GM23338 (cell line): ENCODE measurements at regions not wholly inside any gene's neighbourhood (a gene's known extent, or its start where the extent isn't known, plus 50 kb on each side); places are given as distances from the start of the nearest gene placed in this dataset.
"Not testable (repeated sequence)": the region's sequence is repeated elsewhere in the genome, so short reads cannot be mapped to it uniquely, and the experiment has no call there.

Experiments used
- ATAC-seq: fragments of 200-7000 bp; cut with Tn5 transposase; 3 replicates; pipeline ENCODE4 v1.9.1; 2020
- DNase-seq: peaks from one replicate; pipeline ENCODE4 v3.0.0-alpha.2; 2015; ENCODE audit warnings: low spot score
- H2AFZ ChIP-seq: fragments of 200-600 bp; sonication (generic); 2 replicates; pipeline ENCODE4 v1.8.0; 2016; ENCODE audit warnings: antibody characterized with exemption, mild to moderate bottlenecking, moderate library complexity
- H3F3A ChIP-seq: fragments of 200-600 bp; sonication (generic); replicated peaks from 2 replicates; pipeline ENCODE4 v1.8.0; 2017; ENCODE audit warnings: antibody characterized with exemption, mixed run types, low read depth
- H3K27ac ChIP-seq: fragments of 200-600 bp; sonication (generic); 2 replicates; pipeline ENCODE4 v1.6.1; 2016; ENCODE audit warnings: low read depth
- H3K27me3 ChIP-seq: fragments of 200-600 bp; sonication (generic); 2 replicates; pipeline ENCODE4 v1.8.0; 2016; ENCODE audit warnings: mild to moderate bottlenecking, mixed run types, moderate library complexity; ENCODE audit not compliant: insufficient read depth
- H3K36me3 ChIP-seq: fragments of 200-600 bp; sonication (generic); 2 replicates; pipeline ENCODE4 v1.8.0; 2016; ENCODE audit warnings: mild to moderate bottlenecking; ENCODE audit not compliant: insufficient read depth
- H3K4me1 ChIP-seq: fragments of 200-600 bp; sonication (generic); 2 replicates; pipeline ENCODE4 v1.8.0; 2016; ENCODE audit warnings: mild to moderate bottlenecking, moderate library complexity; ENCODE audit not compliant: insufficient read depth
- H3K4me2 ChIP-seq: fragments of 200-600 bp; sonication (generic); 2 replicates; pipeline ENCODE4 v1.7.1; 2017; ENCODE audit warnings: mixed run types
- H3K4me3 ChIP-seq: fragments of 200-600 bp; sonication (generic); 2 replicates; pipeline ENCODE4 v1.6.1; 2016; ENCODE audit warnings: mixed run types
- H3K79me2 ChIP-seq: fragments of 200-600 bp; sonication (generic); replicated peaks from 2 replicates; pipeline ENCODE4 v1.8.0; 2017; ENCODE audit warnings: mild to moderate bottlenecking; ENCODE audit not compliant: insufficient read depth
- H3K9me2 ChIP-seq: fragments of 200-600 bp; sonication (generic); 2 replicates; pipeline ENCODE4 v1.8.0; 2017; ENCODE audit not compliant: insufficient read depth
- H4K20me1 ChIP-seq: fragments of 200-600 bp; sonication (generic); replicated peaks from 2 replicates; pipeline ENCODE4 v1.8.0; 2017; ENCODE audit warnings: mild to moderate bottlenecking; ENCODE audit not compliant: insufficient read depth
- H3K27ac Mint-ChIP-seq: 2 replicates; pipeline ENCODE4 v1.8.0; 2020; ENCODE audit warnings: inconsistent platforms, mild to moderate bottlenecking, moderate library complexity, mixed read lengths
- H3K27me3 Mint-ChIP-seq: 3 replicates; pipeline ENCODE4 v1.8.0; 2022; ENCODE audit warnings: low read depth, mild to moderate bottlenecking, moderate library complexity, mixed read lengths, inconsistent platforms; ENCODE audit not compliant: insufficient read depth, poor library complexity
- H3K36me3 Mint-ChIP-seq: 3 replicates; pipeline ENCODE4 v1.8.0; 2021; ENCODE audit warnings: low read depth, mild to moderate bottlenecking, inconsistent platforms, moderate library complexity, mixed read lengths
- H3K4me1 Mint-ChIP-seq: 3 replicates; pipeline ENCODE4 v1.8.0; 2020; ENCODE audit warnings: mild to moderate bottlenecking, inconsistent platforms, mixed read lengths
- H3K4me3 Mint-ChIP-seq: 3 replicates; pipeline ENCODE4 v1.8.0; 2021; ENCODE audit warnings: moderate library complexity, mild to moderate bottlenecking, inconsistent platforms, mixed read lengths
- H3K9me3 Mint-ChIP-seq: 3 replicates; pipeline ENCODE4 v1.8.0; 2020; ENCODE audit warnings: moderate library complexity, mild to moderate bottlenecking, inconsistent platforms, mixed read lengths
- CTCF ChIP-seq, 2 experiments: fragments of 200-600 bp in 1 of 2; sonication (generic) in 1 of 2; conservative IDR thresholded peaks; 2 replicates each; pipeline versions ENCODE4 v1.5.1 to v1.6.1; 2016 to 2017; ENCODE audit warnings: antibody characterized with exemption in 2 of 2, low read depth in 2 of 2, mild to moderate bottlenecking in 2 of 2, moderate library complexity in 1 of 2
- ETS1 ChIP-seq: IDR thresholded peaks from 2 replicates; pipeline ENCODE4 v1.6.1; 2016; ENCODE audit warnings: antibody characterized with exemption
- EZH2 ChIP-seq: fragments of 200-600 bp; sonication (generic); IDR thresholded peaks from one replicate; pipeline ENCODE4 v1.8.0; 2017; ENCODE audit warnings: antibody characterized with exemption, mild to moderate bottlenecking, low read depth; ENCODE audit not compliant: unreplicated experiment
- EZH2phosphoT487 ChIP-seq: fragments of 200-600 bp; sonication (generic); IDR thresholded peaks from one replicate; pipeline ENCODE4 v1.8.1; 2018; ENCODE audit warnings: antibody characterized with exemption; ENCODE audit not compliant: unreplicated experiment
- JUNB ChIP-seq: IDR thresholded peaks from one replicate; pipeline ENCODE4 v1.6.1; 2016; ENCODE audit warnings: antibody characterized with exemption; ENCODE audit not compliant: unreplicated experiment
- NANOG ChIP-seq: IDR thresholded peaks from 2 replicates; pipeline ENCODE4 v1.6.1; 2016; ENCODE audit warnings: antibody characterized with exemption, borderline replicate concordance
- ZNF114 ChIP-seq: fragments of 250-450 bp; sonication (Bioruptor Pico); IDR thresholded peaks from 2 replicates; pipeline ENCODE4 v1.5.0; 2020; ENCODE audit warnings: mild to moderate bottlenecking, moderate library complexity
- ZNF331 ChIP-seq: fragments of 250-450 bp; sonication (Bioruptor Pico); IDR thresholded peaks from 2 replicates; pipeline ENCODE4 v1.5.0; 2020; ENCODE audit warnings: low read depth, mild to moderate bottlenecking, moderate library complexity
- ZNF462 ChIP-seq: fragments of 250-450 bp; sonication (Bioruptor Pico); IDR thresholded peaks from 2 replicates; pipeline ENCODE4 v1.5.0; 2020; ENCODE audit warnings: mild to moderate bottlenecking, moderate library complexity

- not testable (repeated sequence) for H3K27ac Mint-ChIP-seq, H3K4me2 ChIP-seq, H3K9me2 ChIP-seq, H3K27me3 Mint-ChIP-seq, H3K4me1 Mint-ChIP-seq, H3K79me2 ChIP-seq, H3K27ac ChIP-seq, H2AFZ ChIP-seq, H3K27me3 ChIP-seq, DNase-seq, H3K4me3 Mint-ChIP-seq, H4K20me1 ChIP-seq, H3K4me1 ChIP-seq, H3K4me3 ChIP-seq, H3K36me3 ChIP-seq, ATAC-seq, H3K36me3 Mint-ChIP-seq, H3F3A ChIP-seq
- H3K9me3 Mint-ChIP-seq = peaks cover 15% of the 10 kb centered on the region
Measured at GRCh38 chr4:161277150-161277787, 886.5 kb downstream of the FSTL5 start.

GRCh38 chr4:161273607-161274006 is 890.2 kb downstream of the FSTL5 start:
- Histone ChIP-seq H4K20me1 (no peaks in the 10 kb centered on the region), H3K27me3 (no peaks in the 10 kb centered on the region), H3K4me1 (no peaks in the 10 kb centered on the region), H3K36me3 (no peaks in the 10 kb centered on the region), H3K27ac (no peak overlapping the region), H3K79me2 (no peaks in the 10 kb centered on the region), H3K4me2 (no peak overlapping the region), H3F3A (no peaks in the 10 kb centered on the region), H3K4me3 (no peak overlapping the region), H3K9me2 (no peaks in the 10 kb centered on the region), H2AFZ (no peak overlapping the region)
- Mint-ChIP-seq H3K27ac (no peak overlapping the region), H3K9me3 (peaks cover 14% of the 10 kb centered on the region), H3K36me3 (peaks cover 8% of the 10 kb centered on the region; the same call in 1 of the 3 replicates), H3K27me3 (peaks cover 1% of the 10 kb centered on the region), H3K4me3 (no peak overlapping the region), H3K4me1 (no peaks in the 10 kb centered on the region)
- DNase-seq = no peak
- ATAC-seq = no peak
- no peak for TF ChIP-seq NANOG
- no peak for TF ChIP-seq EZH2phosphoT487
- no peak for TF ChIP-seq JUNB
- no peak for TF ChIP-seq CTCF (conservative IDR thresholded peaks at IDR 0.05; ENCODE audit: low read depth in 2 of 2)
- TF ChIP-seq ZNF114 (CRISPR knock-in tag) = no peak
- TF ChIP-seq EZH2 = no peak
- TF ChIP-seq ZNF462 = no peak
- TF ChIP-seq ETS1 = no peak
- no peak for TF ChIP-seq ZNF331 (CRISPR knock-in tag)
